Nucleus accumbens (tissue), 56 donors: ENCODE measurements at regions not wholly inside any gene's neighbourhood (a gene's known extent, or its start where the extent isn't known, plus 50 kb on each side); places are given as distances from the start of the nearest gene placed in this dataset.

Experiments used
- DNase-seq, 56 donors: peaks; one replicate each; lab custom pipeline; 2025; lab: John Stamatoyannopoulos, UW

- no peak for DNase-seq
These were observed 180.5 kb downstream of the EFNB2 start for GRCh38 chr13:106354961-106355360.

DNA sequence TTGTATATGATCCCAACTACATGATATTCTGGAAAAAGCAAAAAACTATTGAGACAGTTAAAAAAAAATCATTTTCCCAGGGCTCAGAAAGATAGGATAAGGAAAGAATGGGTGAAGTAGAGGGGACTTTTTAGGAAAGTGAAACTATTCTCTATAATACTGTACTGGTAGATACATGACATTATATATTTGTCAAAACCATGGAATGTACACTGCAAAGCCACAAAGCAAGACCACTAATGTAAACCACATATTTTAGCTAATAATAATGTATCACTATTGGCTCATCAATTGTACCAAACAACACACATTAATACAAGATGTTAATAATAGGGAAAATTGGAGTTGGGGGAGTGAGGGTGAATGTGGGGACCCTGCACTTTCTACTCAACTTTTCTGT lies 182.6 kb downstream of the EFNB2 start:
- no peak for DNase-seq

GRCh38 chr13:106351251-106351650 lies 184.2 kb downstream of the EFNB2 start:
- DNase-seq, result no peak

DNA sequence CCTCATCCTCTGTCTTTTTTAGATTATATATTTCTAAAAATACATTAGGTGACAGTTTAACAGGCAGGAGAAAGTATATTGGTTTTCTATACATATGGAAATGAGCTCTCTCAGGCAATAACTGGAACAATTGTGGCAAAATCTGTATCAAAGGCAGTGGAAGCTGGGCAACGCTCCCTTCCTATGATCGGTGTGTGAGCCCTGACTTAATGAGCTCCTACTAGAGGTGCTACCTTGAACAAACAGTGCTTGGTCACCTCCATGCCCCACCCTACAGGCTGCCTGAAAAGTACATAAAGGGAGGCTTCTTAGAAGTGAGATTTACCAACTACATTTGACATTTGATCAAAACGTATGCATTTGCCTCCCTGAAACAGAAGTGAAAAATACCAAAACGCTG lies 185.3 kb downstream of the EFNB2 start:
- DNase-seq, result no peak

DNA sequence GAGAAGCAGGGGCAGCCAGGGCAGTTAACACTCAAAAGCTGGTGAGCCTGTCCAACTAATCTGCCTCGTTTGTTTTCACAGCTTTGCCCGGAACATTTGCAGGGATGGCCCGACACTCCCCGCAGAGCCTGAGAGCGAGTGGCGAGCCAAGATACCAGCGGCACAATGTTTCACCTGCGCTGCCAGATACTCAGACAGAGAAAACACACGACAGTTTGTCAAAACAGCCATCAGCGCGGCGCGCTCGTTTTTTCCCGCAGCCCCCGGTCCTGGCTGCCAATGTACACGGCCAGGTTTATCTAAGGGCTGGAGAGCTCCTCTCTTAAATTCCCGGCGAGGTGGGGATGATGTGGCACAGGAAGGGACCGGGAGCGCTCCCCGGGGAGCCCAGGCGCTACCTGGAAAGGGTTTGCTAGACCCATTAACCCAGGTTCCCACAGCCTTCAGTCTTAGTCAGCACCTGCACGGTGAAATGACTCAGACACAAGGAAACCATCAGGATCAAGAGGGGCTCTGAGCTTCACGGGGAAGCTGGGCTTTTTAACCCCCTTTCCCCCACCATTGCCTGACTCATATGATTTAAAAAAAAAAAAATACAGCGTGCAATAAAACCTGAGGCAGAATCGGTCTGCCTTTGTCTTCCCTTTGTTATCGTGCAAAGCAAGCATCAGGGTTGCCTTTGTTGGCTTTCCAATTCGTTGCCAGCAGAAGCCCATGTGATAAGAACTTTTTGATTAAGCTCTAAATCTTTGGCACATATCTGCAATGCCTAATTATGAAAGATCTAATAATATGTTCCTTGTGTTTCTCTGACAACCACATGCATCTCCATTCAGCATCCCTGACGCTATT lies 186.2 kb downstream of the EFNB2 start:
- DNase-seq, result peak in 13 of 56 donors; percentile 9 to 66 (median 24)

DNA sequence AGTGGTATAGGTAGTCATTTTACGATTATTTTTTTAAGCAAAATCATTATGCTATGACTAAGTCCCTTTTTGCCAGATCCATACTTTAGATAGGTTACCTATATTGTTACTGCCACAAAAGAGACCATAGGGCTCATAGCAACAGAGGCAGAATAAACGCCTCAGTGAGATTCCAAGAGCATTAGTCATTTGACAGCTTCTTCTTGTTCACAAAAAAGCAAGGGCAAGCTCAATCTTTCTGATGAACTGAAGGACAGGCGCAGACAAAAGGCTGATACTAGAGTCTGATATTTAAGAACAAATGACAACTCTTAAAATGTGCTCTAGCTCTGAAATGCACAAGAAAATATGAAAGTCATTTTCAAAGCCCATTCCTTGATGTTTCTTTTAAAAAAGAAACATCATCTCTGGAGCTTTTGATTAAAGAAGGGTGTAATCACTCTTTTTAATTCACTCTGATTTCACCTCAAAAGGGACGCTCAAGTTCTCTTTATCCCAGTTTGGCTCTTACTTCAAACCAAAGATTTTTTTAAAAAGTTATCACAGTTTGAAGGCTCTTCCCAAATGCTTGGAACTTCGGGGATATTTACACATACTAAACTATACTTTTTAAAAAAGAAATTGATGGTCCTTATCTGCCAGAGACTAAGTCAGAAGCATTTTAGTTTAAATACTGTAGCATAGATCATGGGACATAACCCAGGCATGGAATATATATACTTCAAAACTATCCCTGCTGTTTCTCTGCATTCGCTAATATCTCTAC lies 187.2 kb downstream of the EFNB2 start:
- no peak for DNase-seq

DNA sequence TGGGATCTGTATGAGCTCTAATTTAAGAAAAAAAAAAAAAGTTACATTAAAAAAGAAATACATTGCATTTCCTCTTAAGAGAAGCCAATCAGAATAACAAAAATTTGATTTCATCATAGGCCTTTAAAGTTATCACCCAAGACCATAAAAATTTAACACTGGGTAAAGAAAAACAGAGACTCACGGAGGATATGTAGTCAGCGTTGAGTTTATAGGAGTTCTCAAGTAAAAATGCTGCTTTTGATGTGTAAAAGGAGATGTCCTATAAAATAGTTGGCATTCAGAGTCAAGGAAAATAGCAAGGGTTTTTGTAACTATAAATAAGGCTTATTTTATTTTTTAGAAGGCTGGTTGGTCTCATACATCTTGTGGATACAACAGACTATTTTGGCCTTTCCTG lies 191.1 kb downstream of the EFNB2 start:
- no peak for DNase-seq

DNA sequence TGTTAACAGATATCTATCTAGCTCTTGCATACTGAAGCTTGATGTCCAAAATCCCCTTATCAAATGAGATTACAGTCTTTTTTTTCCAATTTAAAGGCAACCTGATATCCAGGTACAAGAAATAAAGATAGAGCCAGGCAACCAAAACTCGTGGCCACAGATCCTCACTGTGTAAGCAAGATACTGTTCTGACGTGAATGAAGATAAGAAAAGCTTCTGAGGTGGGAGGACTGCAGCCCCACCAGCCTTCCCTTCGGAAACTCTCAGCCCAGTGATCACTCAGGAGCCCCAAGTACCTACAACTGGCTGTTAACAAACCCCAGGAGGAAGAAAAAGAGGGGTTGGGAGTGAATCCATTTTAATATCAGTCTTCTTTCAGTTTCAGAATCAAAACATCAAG lies 191.6 kb downstream of the EFNB2 start:
- no peak for DNase-seq

DNA sequence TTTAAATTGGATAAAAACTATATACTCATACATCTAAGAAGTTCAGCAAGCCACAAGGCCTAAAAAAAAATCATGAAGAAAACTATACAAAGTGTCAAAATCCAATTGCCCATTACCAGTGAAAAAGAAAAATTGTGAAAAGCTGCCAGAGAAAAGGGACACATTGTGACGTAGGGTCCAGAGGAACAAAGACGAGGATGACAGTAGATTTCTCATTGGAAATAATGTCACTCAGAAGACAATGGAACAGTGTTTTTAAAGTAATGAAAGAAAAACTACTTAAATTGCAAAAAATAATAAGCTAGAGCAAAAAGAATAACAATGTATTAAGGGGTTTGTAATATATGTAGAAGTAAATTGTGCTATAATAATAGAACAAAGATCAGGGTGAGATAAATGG lies 195.2 kb downstream of the EFNB2 start:
- no peak for DNase-seq

DNA sequence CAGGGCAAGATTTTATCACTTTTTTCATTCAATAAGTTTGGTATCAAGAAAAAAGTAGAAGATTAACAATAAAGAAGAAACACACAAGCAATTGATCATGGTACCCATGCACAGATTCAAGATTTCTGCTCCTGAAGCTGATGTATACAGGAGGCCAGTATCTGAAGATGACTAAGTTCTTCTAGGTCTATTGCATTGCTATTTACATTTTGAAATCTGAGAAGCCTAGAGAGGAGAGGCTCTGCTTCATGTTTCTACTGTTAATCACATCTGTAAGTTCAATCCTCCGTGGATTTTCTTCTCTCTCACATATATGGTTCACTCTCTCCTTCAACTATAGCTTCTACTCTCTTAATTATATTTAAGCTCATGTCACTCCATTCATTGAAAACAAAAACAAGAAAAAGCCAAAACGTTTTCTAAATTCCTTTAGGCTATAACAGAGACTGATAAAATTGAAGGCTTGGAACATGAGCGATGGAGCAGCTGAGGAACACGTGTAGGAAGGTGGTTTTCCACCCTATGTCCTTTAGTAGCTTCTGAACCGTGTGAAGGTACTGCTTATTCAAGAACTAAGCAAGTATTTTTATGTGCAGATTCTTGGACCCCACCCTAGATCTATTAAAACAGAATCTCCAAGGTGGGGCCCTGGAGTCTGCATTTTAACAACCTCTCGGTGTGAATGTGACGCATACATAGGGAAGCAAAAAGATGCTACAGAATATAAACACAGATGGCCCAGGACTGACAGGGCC lies 198.2 kb downstream of the EFNB2 start:
- no peak for DNase-seq

DNA sequence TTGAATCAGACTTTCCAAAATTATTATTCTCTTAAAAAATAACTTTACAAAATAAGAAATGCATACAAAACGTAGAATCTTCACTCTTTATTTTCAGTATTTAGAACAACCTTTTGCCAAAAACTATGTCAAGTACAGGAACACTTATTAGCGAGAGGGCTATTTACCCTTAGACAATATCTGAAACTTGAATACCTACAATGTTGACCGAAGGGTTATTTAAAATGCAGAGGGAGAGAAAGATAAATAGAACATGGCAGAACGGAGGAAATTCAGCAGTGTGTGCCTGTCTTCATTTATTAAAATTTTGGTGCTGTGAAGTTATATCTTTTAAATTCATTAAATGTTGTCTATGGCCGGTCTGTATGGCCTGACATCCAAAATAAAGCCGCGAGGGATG lies 198.8 kb downstream of the EFNB2 start:
- no peak for DNase-seq

DNA sequence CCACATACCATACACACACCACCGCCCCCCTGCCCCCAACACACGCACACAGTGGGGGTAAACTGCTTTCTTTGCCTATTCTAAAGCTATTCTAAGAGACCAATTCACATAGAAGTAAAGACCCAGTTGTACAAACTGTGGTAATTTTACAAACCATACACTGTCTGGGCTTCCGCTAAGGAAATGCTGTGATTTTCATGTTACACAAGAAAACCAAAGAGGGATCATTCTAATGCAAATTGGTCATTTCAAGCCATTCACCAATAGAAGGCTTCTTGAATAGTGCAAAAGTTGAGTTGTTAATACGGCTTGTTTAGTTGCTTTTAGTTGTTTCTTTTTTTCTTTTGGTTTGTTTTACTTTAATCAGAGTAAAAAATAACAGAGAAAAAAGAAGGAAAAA lies 202.8 kb downstream of the EFNB2 start:
- no peak for DNase-seq

- peak in 12 of 56 donors; percentile 1 to 43 (median 16) for DNase-seq
These were observed 204.3 kb downstream of the EFNB2 start for GRCh38 chr13:106331116-106331515.

DNA sequence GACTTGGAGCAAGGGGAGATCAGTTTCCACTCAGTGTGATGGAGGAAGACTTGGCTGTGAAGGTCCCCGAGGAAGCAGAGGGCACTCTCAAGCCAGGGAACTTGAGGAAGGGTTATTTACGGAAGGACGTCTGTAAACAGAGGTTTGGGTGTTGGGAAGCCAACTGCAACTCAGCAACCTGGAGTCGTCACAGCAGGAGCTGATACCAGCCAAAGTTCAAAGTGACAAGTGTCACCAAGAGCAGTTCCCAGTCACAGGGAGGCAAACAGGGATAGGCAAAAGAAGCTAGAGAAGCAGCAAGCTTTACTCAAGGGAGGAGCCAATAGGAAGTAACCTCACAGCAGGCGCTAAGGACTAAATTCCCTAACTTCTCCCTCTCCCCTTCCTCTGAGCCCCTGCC lies 205.5 kb downstream of the EFNB2 start:
- no peak for DNase-seq

GRCh38 chr13:106326751-106327150 lies 208.7 kb downstream of the EFNB2 start:
- no peak for DNase-seq

DNA sequence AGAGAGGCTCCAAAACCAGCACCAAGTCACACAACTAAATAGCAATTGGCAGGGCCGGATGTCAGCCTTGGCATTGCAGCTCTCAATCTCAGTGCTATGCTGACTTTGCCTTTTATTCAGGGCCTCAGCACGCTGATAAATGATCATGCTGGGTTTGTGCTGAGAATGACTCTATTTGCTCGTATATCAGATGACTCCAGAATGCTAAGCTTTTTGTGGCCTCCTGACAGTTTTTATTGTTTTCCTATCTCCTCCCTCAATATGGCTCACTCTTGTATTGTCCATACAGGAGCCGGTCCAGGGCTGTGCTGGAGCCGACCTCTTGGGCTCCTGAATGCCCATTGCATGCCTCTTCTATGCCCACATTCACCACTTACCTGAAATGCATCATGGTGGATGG lies 211.0 kb downstream of the EFNB2 start:
- DNase-seq, result no peak

DNA sequence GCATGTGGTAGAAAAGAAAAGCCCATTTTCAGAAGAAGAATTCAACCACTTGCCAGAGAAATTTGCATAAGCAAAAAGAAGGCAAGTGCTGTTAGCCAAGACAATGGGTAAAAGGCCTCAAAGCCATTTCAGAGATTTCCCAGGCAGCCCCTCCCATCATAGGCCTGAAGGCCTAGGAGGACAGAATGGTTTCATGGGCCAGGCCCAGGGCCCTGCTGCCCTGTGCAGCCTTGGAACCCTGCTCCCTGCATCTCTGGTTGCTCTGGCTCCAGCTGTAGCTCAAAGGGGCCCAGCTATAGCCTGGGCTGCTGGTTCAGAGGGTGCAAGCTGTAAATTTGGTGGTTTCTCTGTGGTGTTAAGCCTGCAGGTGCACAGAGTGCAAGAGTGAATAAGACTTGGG lies 212.8 kb downstream of the EFNB2 start:
- DNase-seq, result no peak

GRCh38 chr13:106318941-106319411 lies 216.5 kb downstream of the EFNB2 start:
- DNase-seq, result no peak

- DNase-seq, result no peak
These were observed 221.0 kb downstream of the EFNB2 start for GRCh38 chr13:106314417-106314816.

GRCh38 chr13:106311004-106311403 lies 224.5 kb downstream of the EFNB2 start:
- no peak for DNase-seq

DNA sequence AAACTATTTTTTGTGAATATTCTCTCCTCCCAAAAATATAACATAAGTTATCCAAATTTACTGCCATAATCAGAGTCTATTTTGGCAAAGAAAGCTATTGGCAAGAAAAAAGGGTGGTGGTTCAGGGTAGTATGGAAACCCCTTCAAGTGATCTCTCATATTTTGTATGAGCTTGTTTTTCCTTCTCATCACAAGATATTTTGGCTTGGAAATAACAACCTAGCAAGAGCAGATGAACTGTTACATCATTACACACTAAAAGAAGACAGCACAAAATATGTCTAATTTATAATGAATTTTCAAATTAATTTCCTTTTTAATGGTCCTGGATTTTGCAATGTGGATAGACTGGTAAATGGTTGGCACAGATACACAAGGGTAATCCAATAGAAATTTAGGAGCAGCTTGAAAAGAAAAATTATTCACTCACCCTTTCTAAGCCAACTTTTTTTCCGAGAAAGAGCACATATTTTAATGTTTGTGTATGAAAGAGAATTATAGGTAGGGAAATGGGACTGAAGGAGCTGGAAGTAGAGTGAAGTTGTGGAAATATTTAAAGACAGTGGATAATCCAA lies 225.1 kb downstream of the EFNB2 start:
- DNase-seq, result no peak
